ENCODE measurements at regions not wholly inside any gene's neighbourhood (a gene's known extent, or its start where the extent isn't known, plus 50 kb on each side); places are given as distances from the start of the nearest gene placed in this dataset.

- DNase-seq (ENCODE audit: low read depth), result no peak
These were observed 50.7 kb upstream of the FOXB1 start for GRCh38 chr15:59953392-59953883.

- DNase-seq (ENCODE audit: low read depth), result no peak
These were observed 51.2 kb upstream of the FOXB1 start for GRCh38 chr15:59952960-59953359.

GRCh38 chr15:59950603-59951388 is 53.3 kb upstream of the FOXB1 start:
- DNase-seq (ENCODE audit: low read depth), result no peak

- no peak for DNase-seq (ENCODE audit: low read depth)
These were observed 55.0 kb upstream of the FOXB1 start for GRCh38 chr15:59948924-59949613.

GRCh38 chr15:59946084-59946483 is 58.0 kb upstream of the FOXB1 start:
- DNase-seq (ENCODE audit: low read depth), result no peak

GRCh38 chr15:59945036-59945435 is 59.1 kb upstream of the FOXB1 start:
- DNase-seq (ENCODE audit: low read depth), result no peak

GRCh38 chr15:59941612-59942011 is 62.5 kb upstream of the FOXB1 start:
- DNase-seq (ENCODE audit: low read depth), result peak; percentile 55

- no peak for DNase-seq (ENCODE audit: low read depth)
These were observed 63.2 kb upstream of the FOXB1 start for GRCh38 chr15:59940928-59941327.

- DNase-seq (ENCODE audit: low read depth), result no peak
These were observed 63.7 kb upstream of the FOXB1 start for GRCh38 chr15:59940456-59940855.

GRCh38 chr15:59936741-59937140 is 67.4 kb upstream of the FOXB1 start:
- no peak for DNase-seq (ENCODE audit: low read depth)

- DNase-seq (ENCODE audit: low read depth), result peak; percentile 45
These were observed 70.5 kb upstream of the FOXB1 start for GRCh38 chr15:59933607-59934006.

- DNase-seq (ENCODE audit: low read depth), result no peak
These were observed 72.4 kb upstream of the FOXB1 start for GRCh38 chr15:59931646-59932261.

GRCh38 chr15:59924812-59925522 is 79.1 kb upstream of the FOXB1 start:
- DNase-seq (ENCODE audit: low read depth), result peak; percentile 35

- DNase-seq (ENCODE audit: low read depth), result no peak
These were observed 80.0 kb upstream of the FOXB1 start for GRCh38 chr15:59924096-59924495.

- no peak for DNase-seq (ENCODE audit: low read depth)
These were observed 80.6 kb upstream of the FOXB1 start for GRCh38 chr15:59923508-59923907.

GRCh38 chr15:59918994-59919951 is 84.8 kb upstream of the FOXB1 start:
- DNase-seq (ENCODE audit: low read depth), result peak; percentile 91

- DNase-seq (ENCODE audit: low read depth), result peak; percentile 63
These were observed 86.5 kb upstream of the FOXB1 start for GRCh38 chr15:59917504-59918157.

GRCh38 chr15:59906046-59906445 is 98.1 kb upstream of the FOXB1 start:
- no peak for DNase-seq (ENCODE audit: low read depth)

- no peak for DNase-seq (ENCODE audit: low read depth)
These were observed 98.9 kb upstream of the FOXB1 start for GRCh38 chr15:59905176-59905575.
